ENCODE measurements at regions not wholly inside any gene's neighbourhood (a gene's known extent, or its start where the extent isn't known, plus 50 kb on each side); places are given as distances from the start of the nearest gene placed in this dataset.

GRCh38 chr4:1517592-1518411 lies 111.6 kb upstream of the NKX1-1 start:
- peaks cover 3% of the 10 kb centered on the region for H3K27me3 ChIP-seq (replicated peaks; ENCODE audit: control insufficient read depth, insufficient read depth, low read length, poor library complexity, severe bottlenecking)
- no peak overlapping the region for H3K27ac ChIP-seq (ENCODE audit: insufficient read depth, low read length, poor library complexity, severe bottlenecking)
- no peak for DNase-seq
- no peaks in the 10 kb centered on the region for H3K36me3 ChIP-seq (ENCODE audit: control insufficient read depth, insufficient read depth, low read length)
- H3K9me3 ChIP-seq (ENCODE audit: control insufficient read depth, low read length) = no peaks in the 10 kb centered on the region
- H3K4me3 ChIP-seq (ENCODE audit: insufficient read depth, low read depth, low read length, poor library complexity, severe bottlenecking) = no peak overlapping the region
- H3K4me1 ChIP-seq (ENCODE audit: control insufficient read depth, insufficient read depth, low read length, poor library complexity, severe bottlenecking) = peaks cover 8% of the 10 kb centered on the region

- no peak for DNase-seq
- Histone ChIP-seq H3K36me3 (ENCODE audit: control insufficient read depth, insufficient read depth, low read length) (no peaks in the 10 kb centered on the region), H3K4me1 (ENCODE audit: control insufficient read depth, insufficient read depth, low read length, poor library complexity, severe bottlenecking) (peaks cover 8% of the 10 kb centered on the region), H3K27me3 (replicated peaks; ENCODE audit: control insufficient read depth, insufficient read depth, low read length, poor library complexity, severe bottlenecking) (peaks cover 3% of the 10 kb centered on the region), H3K4me3 (ENCODE audit: insufficient read depth, low read depth, low read length, poor library complexity, severe bottlenecking) (no peak overlapping the region), H3K9me3 (ENCODE audit: control insufficient read depth, low read length) (no peaks in the 10 kb centered on the region), H3K27ac (ENCODE audit: insufficient read depth, low read length, poor library complexity, severe bottlenecking) (no peak overlapping the region)
These were observed 110.7 kb upstream of the NKX1-1 start for GRCh38 chr4:1516881-1517480.

GRCh38 chr4:1516261-1516660 lies 110.0 kb upstream of the NKX1-1 start:
- no peak for DNase-seq
- peaks cover 4% of the 10 kb centered on the region for H3K4me1 ChIP-seq (ENCODE audit: control insufficient read depth, insufficient read depth, low read length, poor library complexity, severe bottlenecking)
- no peaks in the 10 kb centered on the region for H3K9me3 ChIP-seq (ENCODE audit: control insufficient read depth, low read length)
- no peak overlapping the region for H3K27ac ChIP-seq (ENCODE audit: insufficient read depth, low read length, poor library complexity, severe bottlenecking)
- no peak overlapping the region for H3K4me3 ChIP-seq (ENCODE audit: insufficient read depth, low read depth, low read length, poor library complexity, severe bottlenecking)
- H3K27me3 ChIP-seq (replicated peaks; ENCODE audit: control insufficient read depth, insufficient read depth, low read length, poor library complexity, severe bottlenecking) = peaks cover 3% of the 10 kb centered on the region
- H3K36me3 ChIP-seq (ENCODE audit: control insufficient read depth, insufficient read depth, low read length) = no peaks in the 10 kb centered on the region

GRCh38 chr4:1515763-1516162 lies 109.5 kb upstream of the NKX1-1 start:
- DNase-seq = no peak
- Histone ChIP-seq H3K9me3 (ENCODE audit: control insufficient read depth, low read length) (no peaks in the 10 kb centered on the region), H3K27me3 (replicated peaks; ENCODE audit: control insufficient read depth, insufficient read depth, low read length, poor library complexity, severe bottlenecking) (peaks cover 3% of the 10 kb centered on the region), H3K4me1 (ENCODE audit: control insufficient read depth, insufficient read depth, low read length, poor library complexity, severe bottlenecking) (peaks cover 3% of the 10 kb centered on the region), H3K27ac (ENCODE audit: insufficient read depth, low read length, poor library complexity, severe bottlenecking) (no peak overlapping the region), H3K36me3 (ENCODE audit: control insufficient read depth, insufficient read depth, low read length) (no peaks in the 10 kb centered on the region), H3K4me3 (ENCODE audit: insufficient read depth, low read depth, low read length, poor library complexity, severe bottlenecking) (no peak overlapping the region)

- no peaks in the 10 kb centered on the region for H3K36me3 ChIP-seq (ENCODE audit: control insufficient read depth, insufficient read depth, low read length)
- peaks cover 3% of the 10 kb centered on the region for H3K4me1 ChIP-seq (ENCODE audit: control insufficient read depth, insufficient read depth, low read length, poor library complexity, severe bottlenecking)
- H3K27me3 ChIP-seq (replicated peaks; ENCODE audit: control insufficient read depth, insufficient read depth, low read length, poor library complexity, severe bottlenecking) = peaks cover 3% of the 10 kb centered on the region
- DNase-seq = no peak
- H3K9me3 ChIP-seq (ENCODE audit: control insufficient read depth, low read length) = no peaks in the 10 kb centered on the region
- H3K4me3 ChIP-seq (ENCODE audit: insufficient read depth, low read depth, low read length, poor library complexity, severe bottlenecking) = no peak overlapping the region
- no peak overlapping the region for H3K27ac ChIP-seq (ENCODE audit: insufficient read depth, low read length, poor library complexity, severe bottlenecking)
These were observed 108.9 kb upstream of the NKX1-1 start for GRCh38 chr4:1515156-1515555.

- H3K36me3 ChIP-seq (ENCODE audit: control insufficient read depth, insufficient read depth, low read length) = no peaks in the 10 kb centered on the region
- no peak for DNase-seq
- peaks cover 3% of the 10 kb centered on the region for H3K27me3 ChIP-seq (replicated peaks; ENCODE audit: control insufficient read depth, insufficient read depth, low read length, poor library complexity, severe bottlenecking)
- H3K4me3 ChIP-seq (ENCODE audit: insufficient read depth, low read depth, low read length, poor library complexity, severe bottlenecking) = no peak overlapping the region
- no peaks in the 10 kb centered on the region for H3K9me3 ChIP-seq (ENCODE audit: control insufficient read depth, low read length)
- H3K27ac ChIP-seq (ENCODE audit: insufficient read depth, low read length, poor library complexity, severe bottlenecking) = no peak overlapping the region
- H3K4me1 ChIP-seq (ENCODE audit: control insufficient read depth, insufficient read depth, low read length, poor library complexity, severe bottlenecking) = peaks cover 3% of the 10 kb centered on the region
These were observed 108.4 kb upstream of the NKX1-1 start for GRCh38 chr4:1514612-1515011.

- no peaks in the 10 kb centered on the region for H3K36me3 ChIP-seq (ENCODE audit: control insufficient read depth, insufficient read depth, low read length)
- H3K9me3 ChIP-seq (ENCODE audit: control insufficient read depth, low read length) = no peaks in the 10 kb centered on the region
- no peak overlapping the region for H3K27ac ChIP-seq (ENCODE audit: insufficient read depth, low read length, poor library complexity, severe bottlenecking)
- no peak for DNase-seq
- H3K4me1 ChIP-seq (ENCODE audit: control insufficient read depth, insufficient read depth, low read length, poor library complexity, severe bottlenecking) = peaks cover 3% of the 10 kb centered on the region
- peaks cover 3% of the 10 kb centered on the region for H3K27me3 ChIP-seq (replicated peaks; ENCODE audit: control insufficient read depth, insufficient read depth, low read length, poor library complexity, severe bottlenecking)
- H3K4me3 ChIP-seq (ENCODE audit: insufficient read depth, low read depth, low read length, poor library complexity, severe bottlenecking) = no peak overlapping the region
These were observed 107.8 kb upstream of the NKX1-1 start for GRCh38 chr4:1513936-1514483.

GRCh38 chr4:1512738-1513660 lies 106.8 kb upstream of the NKX1-1 start:
- no peaks in the 10 kb centered on the region for H3K36me3 ChIP-seq (ENCODE audit: control insufficient read depth, insufficient read depth, low read length)
- peak in 2 of 3 donors; percentile 11 to 16 for DNase-seq
- H3K27me3 ChIP-seq (replicated peaks; ENCODE audit: control insufficient read depth, insufficient read depth, low read length, poor library complexity, severe bottlenecking) = peaks cover 3% of the 10 kb centered on the region
- H3K9me3 ChIP-seq (ENCODE audit: control insufficient read depth, low read length) = no peaks in the 10 kb centered on the region
- H3K4me1 ChIP-seq (ENCODE audit: control insufficient read depth, insufficient read depth, low read length, poor library complexity, severe bottlenecking) = peaks cover 3% of the 10 kb centered on the region
- no peak overlapping the region for H3K27ac ChIP-seq (ENCODE audit: insufficient read depth, low read length, poor library complexity, severe bottlenecking)
- no peak overlapping the region for H3K4me3 ChIP-seq (ENCODE audit: insufficient read depth, low read depth, low read length, poor library complexity, severe bottlenecking)

- no peak for DNase-seq
- H3K4me1 ChIP-seq (ENCODE audit: control insufficient read depth, insufficient read depth, low read length, poor library complexity, severe bottlenecking) = peaks cover 3% of the 10 kb centered on the region
- H3K27ac ChIP-seq (ENCODE audit: insufficient read depth, low read length, poor library complexity, severe bottlenecking) = no peak overlapping the region
- no peaks in the 10 kb centered on the region for H3K36me3 ChIP-seq (ENCODE audit: control insufficient read depth, insufficient read depth, low read length)
- peaks cover 3% of the 10 kb centered on the region for H3K27me3 ChIP-seq (replicated peaks; ENCODE audit: control insufficient read depth, insufficient read depth, low read length, poor library complexity, severe bottlenecking)
- no peak overlapping the region for H3K4me3 ChIP-seq (ENCODE audit: insufficient read depth, low read depth, low read length, poor library complexity, severe bottlenecking)
- no peaks in the 10 kb centered on the region for H3K9me3 ChIP-seq (ENCODE audit: control insufficient read depth, low read length)
These were observed 106.0 kb upstream of the NKX1-1 start for GRCh38 chr4:1512051-1512737.
